NCI-H748 (cell line): ENCODE measurements at regions not wholly inside any gene's neighbourhood (a gene's known extent, or its start where the extent isn't known, plus 50 kb on each side); places are given as distances from the start of the nearest gene placed in this dataset.
A peak's percentile ranks its signal among the peaks of the same experiment; 100 is the strongest.
"Not testable (repeated sequence)": the region's sequence is repeated elsewhere in the genome, so short reads cannot be mapped to it uniquely, and the experiment has no call there.

ENCODE experiments used
- DNase-seq: peaks from one replicate; lab custom pipeline; 2025; ENCODE audit not compliant: unreplicated experiment; lab: John Stamatoyannopoulos, UW

DNA sequence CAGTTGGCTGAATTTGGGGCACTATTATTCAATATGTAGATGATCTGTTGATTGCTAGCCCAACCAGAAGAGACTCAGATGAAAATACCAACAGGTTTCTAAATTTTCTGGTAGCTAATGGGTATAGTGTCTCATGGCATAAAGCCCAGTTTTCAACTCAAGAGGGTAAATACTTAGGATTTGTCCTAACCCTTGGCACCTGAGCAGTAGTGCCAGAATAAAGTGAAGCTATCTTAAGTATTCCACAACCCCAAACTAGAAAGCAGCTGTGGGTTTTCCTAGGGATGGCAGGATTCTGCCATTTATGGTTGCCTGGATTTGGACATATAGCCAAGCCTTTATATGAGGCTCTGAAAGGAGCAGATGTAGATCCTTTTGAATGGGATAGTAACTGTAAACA is 119.0 kb downstream of the AGTR2 start:
- no peak for DNase-seq

DNA sequence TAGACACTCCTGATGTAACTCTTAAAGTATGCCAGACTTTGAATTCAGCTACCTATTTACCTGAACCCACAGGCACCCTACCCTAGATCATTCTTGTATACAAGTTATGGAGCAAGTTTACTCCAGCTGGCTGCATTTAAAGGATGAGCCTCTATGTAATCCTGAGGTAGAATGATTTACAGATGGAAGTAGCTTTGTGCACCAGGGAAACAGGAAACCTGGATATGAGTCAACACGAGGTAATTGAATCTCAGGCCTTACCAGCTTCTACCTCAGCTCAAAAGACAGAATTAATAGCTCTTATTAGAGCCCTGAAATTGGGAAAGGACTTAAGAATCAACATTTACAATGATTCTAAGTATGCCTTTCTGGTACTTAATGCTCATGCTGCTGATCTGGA is 119.8 kb downstream of the AGTR2 start:
- no peak for DNase-seq

DNA sequence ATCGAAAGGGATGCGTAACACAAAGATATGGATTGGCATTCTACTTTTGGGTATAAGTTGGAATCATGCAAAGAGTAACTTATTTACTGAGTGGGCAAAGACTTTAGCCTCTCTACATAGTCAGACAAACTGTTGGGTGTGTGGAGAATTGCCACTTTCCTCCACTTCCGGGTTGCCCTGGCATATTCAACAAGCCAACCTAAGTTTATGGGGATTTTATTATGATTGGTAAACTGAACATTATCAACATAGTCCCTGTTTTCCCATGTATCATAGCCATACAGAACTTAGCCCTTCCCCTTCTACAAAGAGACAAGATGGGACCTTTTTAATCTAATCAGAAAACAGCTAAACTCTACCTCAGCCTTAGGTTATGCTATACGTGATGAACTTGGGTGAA is 121.6 kb downstream of the AGTR2 start:
- no peak for DNase-seq

DNA sequence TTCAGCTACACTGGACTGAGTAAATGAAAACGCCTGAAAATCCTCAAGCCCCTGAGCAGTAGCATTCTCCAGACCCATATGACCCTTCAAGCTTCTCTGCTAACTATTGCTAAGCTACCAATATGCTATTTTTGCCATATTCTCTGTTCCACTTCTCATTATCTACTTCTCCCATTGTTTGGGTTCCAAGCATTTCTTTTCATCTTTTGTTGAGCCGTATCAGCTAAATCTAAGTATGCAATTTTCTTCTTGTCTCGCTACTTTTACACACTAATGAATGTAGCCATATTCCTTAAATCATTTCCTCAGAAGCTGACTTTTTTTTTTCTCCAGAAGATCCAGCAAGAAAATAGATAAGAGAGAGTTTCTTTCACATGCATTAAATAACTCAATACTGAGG is 128.4 kb downstream of the AGTR2 start:
- DNase-seq: no peak

DNA sequence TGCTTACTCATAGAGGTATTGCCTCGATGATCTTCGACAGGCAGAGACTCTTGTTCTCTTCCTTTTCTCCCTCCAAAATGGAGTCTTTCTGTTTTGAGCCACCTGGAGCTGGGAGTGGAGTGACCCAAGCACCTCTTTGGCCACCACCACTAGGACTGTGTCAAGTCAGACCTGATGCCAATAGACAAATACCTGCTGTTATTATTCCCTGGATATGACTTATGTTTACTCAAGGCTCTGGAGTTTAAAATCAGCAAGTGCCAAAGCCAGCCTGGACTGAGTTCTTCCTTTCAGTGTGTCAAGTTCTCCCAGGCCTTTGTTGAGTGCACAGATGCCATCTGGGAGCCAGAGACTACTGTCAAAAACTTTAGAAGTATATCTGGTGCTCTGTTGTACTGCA is 130.2 kb upstream of the SLC6A14 start:
- DNase-seq: no peak

DNA sequence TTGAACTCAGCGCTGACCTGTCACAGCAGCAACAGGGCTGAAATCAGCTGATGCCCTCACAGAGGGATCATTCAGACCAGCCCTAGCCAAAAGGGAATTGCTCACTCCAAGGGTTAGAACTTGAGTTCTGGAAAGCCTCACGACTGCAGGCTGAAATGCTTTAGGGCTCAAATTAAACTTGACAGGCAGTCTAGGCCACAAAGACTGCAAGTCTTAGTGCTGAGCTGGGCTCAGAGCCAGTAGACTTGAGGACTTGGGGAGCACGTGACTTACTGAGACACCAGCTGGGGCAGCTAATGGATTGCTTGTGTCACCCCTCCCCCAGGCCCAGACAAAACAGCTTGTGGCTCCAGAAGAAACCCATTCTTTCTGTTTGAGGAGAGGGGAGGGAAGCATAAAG is 119.0 kb upstream of the SLC6A14 start:
- DNase-seq: no peak

DNA sequence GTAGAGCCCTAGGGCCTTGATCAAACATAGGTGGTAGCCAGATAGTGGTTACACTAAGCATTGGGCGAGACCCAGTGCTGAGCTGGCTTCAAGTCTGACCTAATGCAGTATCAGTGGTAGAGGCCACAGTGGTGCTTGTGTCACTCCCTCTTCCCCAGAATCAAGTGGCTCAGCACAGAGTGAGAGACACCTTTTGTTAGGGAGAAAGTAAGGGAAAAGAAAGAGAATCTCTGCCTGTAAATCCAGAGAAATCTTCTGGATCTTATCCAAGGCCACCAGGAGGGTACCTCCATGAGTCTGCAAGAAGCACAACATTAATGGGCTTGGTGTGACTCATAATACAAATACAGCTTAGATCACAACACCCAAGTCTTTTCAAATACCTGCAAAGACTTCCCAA is 117.7 kb upstream of the SLC6A14 start:
- no peak for DNase-seq

DNA sequence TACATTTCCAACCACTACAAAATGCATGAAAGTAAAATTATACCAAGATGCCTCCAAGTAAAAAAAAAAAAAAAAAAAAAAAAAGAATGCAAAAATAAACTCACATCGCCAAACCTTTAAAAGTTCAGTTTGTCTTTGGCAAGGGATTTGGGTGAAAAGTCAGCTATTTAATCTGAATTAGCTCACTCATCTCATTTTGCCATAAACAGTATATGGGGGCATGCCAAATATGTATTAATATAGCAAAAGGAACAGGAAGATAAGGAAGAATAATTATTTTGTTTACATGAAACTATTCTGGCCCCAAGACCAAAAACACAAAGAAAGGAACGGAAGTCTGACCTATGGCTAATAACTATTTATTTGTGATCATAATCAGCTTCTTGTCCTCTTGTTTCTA is 114.7 kb upstream of the SLC6A14 start:
- no peak for DNase-seq

DNA sequence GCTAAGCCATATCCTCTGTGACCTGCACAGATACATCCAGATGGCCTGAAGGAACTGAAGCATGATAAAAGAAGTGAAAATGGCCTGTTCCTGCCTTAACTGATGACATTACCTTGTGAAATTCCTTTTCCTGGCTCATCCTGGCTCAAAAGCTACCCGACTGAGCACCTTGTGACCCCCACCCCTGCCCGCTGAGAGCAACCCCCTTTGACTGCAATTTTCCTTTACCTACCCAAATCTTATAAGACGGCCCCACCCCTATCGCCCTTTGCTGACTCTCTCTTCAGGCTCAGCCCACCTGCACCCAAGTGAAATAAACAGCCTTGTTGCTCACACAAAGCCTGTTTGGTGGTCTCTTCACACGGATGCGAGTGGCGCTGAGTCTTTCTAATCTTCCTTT is 104.4 kb upstream of the SLC6A14 start:
- DNase-seq: not testable (repeated sequence)

DNA sequence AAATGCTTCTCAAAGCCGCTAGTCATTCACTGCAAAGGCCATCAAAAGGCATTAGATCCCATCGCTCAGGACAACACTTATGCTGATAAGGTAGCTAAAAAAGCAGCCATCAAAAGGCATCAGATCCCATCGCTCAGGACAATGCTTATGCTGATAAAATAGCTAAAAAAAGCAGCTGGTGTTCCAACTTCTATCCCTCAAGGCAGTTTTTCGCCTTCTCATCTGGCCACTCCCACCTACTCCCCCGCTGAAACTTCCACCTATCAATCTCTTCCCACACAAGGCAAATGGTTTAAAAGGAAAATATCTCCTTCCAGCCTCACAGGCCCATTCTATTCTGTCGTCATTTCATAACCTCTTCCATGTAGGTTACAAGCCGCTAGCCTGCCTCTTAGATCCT is 101.6 kb upstream of the SLC6A14 start:
- not testable (repeated sequence) for DNase-seq

DNA sequence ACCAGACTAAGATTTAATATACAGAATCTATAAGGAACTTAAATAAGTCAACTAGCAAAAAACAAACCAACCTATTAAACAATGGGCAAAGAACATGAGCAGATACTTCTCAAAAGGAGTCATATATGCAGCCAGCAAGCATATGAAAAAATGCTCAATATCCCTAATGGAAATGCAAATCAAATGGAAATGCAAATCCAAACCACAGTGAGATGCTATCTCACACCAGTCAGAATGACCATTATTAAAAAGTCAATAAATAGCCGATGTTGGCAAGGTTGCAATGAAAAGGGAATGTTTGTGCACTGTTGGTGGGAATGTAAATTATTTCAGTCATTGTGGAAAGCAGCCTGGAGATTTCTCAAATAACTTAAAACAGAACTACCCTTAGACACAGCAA is 97.0 kb upstream of the SLC6A14 start:
- DNase-seq: no peak

DNA sequence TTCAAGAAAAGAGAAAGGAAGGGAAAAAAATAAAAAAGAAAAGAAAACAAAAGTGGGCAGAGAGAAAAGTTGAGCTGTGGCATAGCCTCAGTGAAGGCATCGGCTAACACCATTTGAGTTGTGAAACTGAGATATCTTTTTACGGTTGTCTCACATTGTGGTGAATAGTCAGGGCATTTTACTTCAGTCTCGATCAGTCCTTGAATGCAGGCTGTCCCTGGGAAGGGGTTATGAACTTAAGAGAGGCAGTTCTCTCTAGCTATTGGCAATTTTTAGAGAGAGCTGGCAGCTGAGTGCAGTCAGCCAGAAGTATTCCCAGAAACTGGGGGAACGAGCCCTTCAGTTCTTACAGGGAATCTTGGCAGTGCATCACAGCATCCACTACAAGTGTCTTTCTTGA is 93.5 kb upstream of the SLC6A14 start:
- no peak for DNase-seq

DNA sequence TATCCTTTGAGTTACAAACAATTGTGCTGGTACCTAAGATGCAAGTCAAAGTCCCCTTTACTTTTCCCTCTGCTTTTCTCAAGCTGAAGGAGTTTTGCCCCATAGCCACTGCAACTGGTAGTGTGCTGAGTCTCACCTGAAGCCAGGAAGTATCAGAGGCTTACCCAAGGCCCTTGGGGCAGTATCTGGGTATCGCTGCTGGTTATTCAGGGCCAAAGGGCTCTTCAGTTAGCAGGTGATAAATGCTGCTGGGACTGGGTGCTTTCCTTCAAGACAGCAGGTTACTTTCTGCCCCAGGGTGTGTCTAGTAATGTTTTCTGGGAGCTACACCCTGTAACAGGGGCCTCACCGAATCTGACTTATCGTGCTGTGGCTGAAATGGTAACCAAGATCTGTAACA is 90.4 kb upstream of the SLC6A14 start:
- no peak for DNase-seq

DNA sequence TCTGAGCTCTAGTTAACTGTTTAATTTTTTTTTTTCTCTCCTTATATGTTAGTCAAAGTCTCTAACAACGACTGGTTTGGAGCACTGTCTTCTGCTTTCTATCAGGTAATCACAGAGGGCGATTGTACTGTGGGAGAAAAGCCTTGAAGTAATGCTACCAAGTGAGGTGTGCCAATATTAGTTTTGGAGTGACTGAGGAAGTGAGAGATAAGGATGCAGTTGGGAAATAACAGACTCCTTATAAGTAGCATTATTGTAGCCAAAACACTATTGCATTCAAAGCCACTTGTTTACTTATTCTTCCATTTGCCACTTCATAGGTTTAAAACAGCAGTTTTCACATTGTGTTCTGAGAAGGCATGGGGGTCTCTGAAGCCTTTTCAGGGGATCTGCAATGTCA is 79.1 kb upstream of the SLC6A14 start:
- no peak for DNase-seq

DNA sequence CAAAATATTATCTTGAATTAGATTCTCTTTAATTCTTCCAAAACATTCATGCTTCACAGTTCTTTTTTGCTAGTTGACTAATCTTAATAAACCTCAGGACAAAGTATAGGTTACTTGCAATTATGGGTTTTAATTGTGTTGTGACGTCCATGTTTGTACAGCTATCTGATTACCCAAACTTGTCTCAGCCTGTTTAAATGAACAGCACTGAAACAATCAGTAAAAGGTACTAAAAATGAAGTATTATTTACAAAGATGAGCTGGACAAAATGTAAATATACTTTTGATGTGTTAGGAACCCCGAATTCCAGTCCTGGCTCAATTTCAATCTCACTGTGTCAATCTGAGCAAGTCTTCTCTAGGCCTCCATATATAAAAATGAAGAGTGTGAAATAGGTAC is 57.4 kb upstream of the SLC6A14 start:
- DNase-seq: peak; percentile 70

DNA sequence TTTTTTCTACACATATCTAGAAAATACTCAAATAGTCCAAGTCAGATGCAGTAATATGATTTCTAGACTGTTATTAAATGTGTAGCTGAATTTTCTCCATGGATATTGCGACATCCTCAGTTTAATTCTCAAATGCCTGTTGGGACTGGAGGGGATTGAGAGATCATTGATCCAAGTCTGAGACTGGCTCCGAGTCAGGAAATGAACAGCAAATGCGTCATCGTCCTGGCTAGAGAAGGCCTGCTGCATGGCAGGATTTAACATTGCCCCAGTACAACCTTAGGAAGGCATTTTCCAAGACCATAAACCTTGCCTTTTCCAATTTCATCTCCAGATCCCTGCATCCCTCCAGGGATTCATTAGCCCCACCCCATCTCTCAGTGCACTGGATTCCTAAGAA is 56.6 kb upstream of the SLC6A14 start:
- no peak for DNase-seq

DNA sequence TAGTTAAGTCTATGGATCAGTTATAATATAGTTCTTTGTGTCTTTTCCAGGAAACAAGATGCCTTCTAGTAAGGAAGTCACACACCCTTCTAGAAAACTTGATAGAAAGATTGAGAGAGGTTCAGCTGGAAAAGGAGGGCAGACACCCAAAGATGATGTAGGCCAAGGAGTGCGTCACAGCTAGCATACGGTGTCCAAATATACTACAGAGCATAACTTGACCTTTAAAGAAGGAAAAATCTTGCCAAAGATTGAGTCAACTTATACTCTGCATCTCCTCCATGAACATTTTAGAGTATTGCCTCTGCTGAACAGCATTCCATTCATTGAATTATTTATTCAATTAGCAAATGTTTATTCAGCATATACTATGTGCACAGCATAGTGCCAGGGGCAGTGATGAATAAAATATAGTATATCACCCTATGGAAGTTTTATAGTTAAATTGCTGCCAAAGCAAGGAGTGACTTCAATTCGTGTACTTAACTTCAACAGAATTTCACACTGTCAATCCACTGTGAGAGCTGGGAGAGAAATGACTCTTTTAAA is 51.9 kb upstream of the SLC6A14 start:
- DNase-seq: no peak
